ENCODE measurements at regions not wholly inside any gene's neighbourhood (a gene's known extent, or its start where the extent isn't known, plus 50 kb on each side); places are given as distances from the start of the nearest gene placed in this dataset.

- Histone ChIP-seq H3K36me3 (ENCODE audit: low read depth, missing control alignments) (no peaks in the 10 kb centered on the region), H3K4me1 (no peaks in the 10 kb centered on the region), H3K27ac (no peak overlapping the region), H3K27me3 (no peaks in the 10 kb centered on the region), H3K9me3 (no peaks in the 10 kb centered on the region), H3K4me3 (no peak overlapping the region)
- TF ChIP-seq CTCF (IDR thresholded peaks at IDR 0.05) (no peak), POLR2A (IDR thresholded peaks at IDR 0.05) (no peak)
- no peak for DNase-seq
- intact Hi-C loops (cut with DNase I; ENCODE audit: low total_unique reads): no loop called here
- 83 to 89% methylated on average over 11 to 15 of the region's 15 CpGs for WGBS, 2 donors
These were observed 819.4 kb downstream of the DCDC2C start for GRCh38 chr2:4522498-4523421.

GRCh38 chr2:4527416-4527815, 824.0 kb downstream of the DCDC2C start:
- intact Hi-C loops (cut with DNase I; ENCODE audit: low total_unique reads): no loop called here

GRCh38 chr2:4528246-4528645, 824.9 kb downstream of the DCDC2C start:
- no peaks in the 10 kb centered on the region for H3K4me1 ChIP-seq
- no peak for DNase-seq

More at GRCh38 chr2:4527416-4527815, 824.0 kb downstream of the DCDC2C start:
- Histone ChIP-seq H3K27ac (no peak overlapping the region), H3K4me3 (no peak overlapping the region), H3K27me3 (no peaks in the 10 kb centered on the region), H3K4me1 (no peaks in the 10 kb centered on the region), H3K9me3 (no peaks in the 10 kb centered on the region), H3K36me3 (ENCODE audit: low read depth, missing control alignments) (no peaks in the 10 kb centered on the region)
- no peak for DNase-seq
- TF ChIP-seq CTCF (IDR thresholded peaks at IDR 0.05) (no peak), POLR2A (IDR thresholded peaks at IDR 0.05) (no peak)
- 89 to 90% methylated on average over 8 of the region's 8 CpGs for WGBS, 2 donors

GRCh38 chr2:4528773-4529172, 825.4 kb downstream of the DCDC2C start:
- H3K27me3 ChIP-seq: no peaks in the 10 kb centered on the region
- H3K36me3 ChIP-seq (ENCODE audit: low read depth, missing control alignments): no peaks in the 10 kb centered on the region
- TF ChIP-seq POLR2A (IDR thresholded peaks at IDR 0.05): no peak
- TF ChIP-seq CTCF (IDR thresholded peaks at IDR 0.05): no peak
- H3K27ac ChIP-seq: no peak overlapping the region
- intact Hi-C loops (cut with DNase I; ENCODE audit: low total_unique reads): no loop called here
- no peak overlapping the region for H3K4me3 ChIP-seq
- 83 to 86% methylated on average over 3 of the region's 3 CpGs for WGBS, 2 donors
- no peaks in the 10 kb centered on the region for H3K4me1 ChIP-seq
- no peaks in the 10 kb centered on the region for H3K9me3 ChIP-seq
- DNase-seq: no peak

More at GRCh38 chr2:4528246-4528645, 824.9 kb downstream of the DCDC2C start:
- H3K27ac ChIP-seq: no peak overlapping the region
- H3K9me3 ChIP-seq: no peaks in the 10 kb centered on the region
- intact Hi-C loops (cut with DNase I; ENCODE audit: low total_unique reads): no loop called here
- H3K27me3 ChIP-seq: no peaks in the 10 kb centered on the region
- H3K4me3 ChIP-seq: no peak overlapping the region
- TF ChIP-seq POLR2A (IDR thresholded peaks at IDR 0.05) (no peak), CTCF (IDR thresholded peaks at IDR 0.05) (no peak)
- no peaks in the 10 kb centered on the region for H3K36me3 ChIP-seq (ENCODE audit: low read depth, missing control alignments)

- H3K4me1 ChIP-seq: no peaks in the 10 kb centered on the region
- intact Hi-C loops (cut with DNase I; ENCODE audit: low total_unique reads): no loop called here
- H3K27me3 ChIP-seq: no peaks in the 10 kb centered on the region
- DNase-seq: no peak
- 71 to 88% methylated on average over 1 of the region's 1 CpG for WGBS, 2 donors
- no peak for TF ChIP-seq CTCF (IDR thresholded peaks at IDR 0.05)
- TF ChIP-seq POLR2A (IDR thresholded peaks at IDR 0.05): no peak
- no peaks in the 10 kb centered on the region for H3K36me3 ChIP-seq (ENCODE audit: low read depth, missing control alignments)
- no peaks in the 10 kb centered on the region for H3K9me3 ChIP-seq
- no peak overlapping the region for H3K4me3 ChIP-seq
- H3K27ac ChIP-seq: no peak overlapping the region
These were observed 826.4 kb downstream of the DCDC2C start for GRCh38 chr2:4529738-4530137.
